HFF-Myc (cell line): ENCODE measurements at regions not wholly inside any gene's neighbourhood (a gene's known extent, or its start where the extent isn't known, plus 50 kb on each side); places are given as distances from the start of the nearest gene placed in this dataset.
A peak's percentile ranks its signal among the peaks of the same experiment; 100 is the strongest.
"Not testable (repeated sequence)": the region's sequence is repeated elsewhere in the genome, so short reads cannot be mapped to it uniquely, and the experiment has no call there.

Source experiments
- DNase-seq: peaks from one replicate; pipeline ENCODE4 v3.0.0-alpha.2; 2011; ENCODE audit warnings: low read depth; ENCODE audit errors: extremely low read depth
- H3K4me3 ChIP-seq: replicated peaks from 2 replicates; pipeline ENCODE4 v1.5.1; 2011; ENCODE audit warnings: low read depth, mild to moderate bottlenecking, control low read depth, low read length
- CTCF ChIP-seq: IDR thresholded peaks from 2 replicates; pipeline ENCODE4 v1.5.1; 2012; ENCODE audit warnings: mild to moderate bottlenecking, low read depth, low read length, control low read depth; ENCODE audit errors: missing control alignments

- no peak for TF ChIP-seq CTCF
- H3K4me3 ChIP-seq: no peak overlapping the region
- DNase-seq: no peak
These were observed 51.8 kb upstream of the PMAIP1 start for GRCh38 chr18:59848002-59848401.

- not testable (repeated sequence) for H3K4me3 ChIP-seq, DNase-seq
These were observed 52.3 kb upstream of the PMAIP1 start for GRCh38 chr18:59847491-59847846.

GRCh38 chr18:59846814-59847490, 52.8 kb upstream of the PMAIP1 start:
- peak; percentile 24 for DNase-seq
- no peak for TF ChIP-seq CTCF
- H3K4me3 ChIP-seq: no peak overlapping the region

GRCh38 chr18:59842947-59843346, 56.8 kb upstream of the PMAIP1 start:
- no peak for TF ChIP-seq CTCF
- no peak overlapping the region for H3K4me3 ChIP-seq
- no peak for DNase-seq

- H3K4me3 ChIP-seq: no peak overlapping the region
- no peak for TF ChIP-seq CTCF
- DNase-seq: no peak
These were observed 59.7 kb upstream of the PMAIP1 start for GRCh38 chr18:59839931-59840685.

- TF ChIP-seq CTCF: no peak
- DNase-seq: no peak
These were observed 60.5 kb upstream of the PMAIP1 start for GRCh38 chr18:59839246-59839645.

GRCh38 chr18:59837586-59837985, 62.2 kb upstream of the PMAIP1 start:
- DNase-seq: peak; percentile 59
- TF ChIP-seq CTCF: peak; percentile 91
- H3K4me3 ChIP-seq: no peak overlapping the region

More at GRCh38 chr18:59839246-59839645, 60.5 kb upstream of the PMAIP1 start:
- H3K4me3 ChIP-seq: no peak overlapping the region
